A204.1 (cell line): ENCODE measurements at regions not wholly inside any gene's neighbourhood (a gene's known extent, or its start where the extent isn't known, plus 50 kb on each side); places are given as distances from the start of the nearest gene placed in this dataset.
"Not testable (repeated sequence)": the region's sequence is repeated elsewhere in the genome, so short reads cannot be mapped to it uniquely, and the experiment has no call there.

Experiments used
- FAIRE-seq: peaks from 2 replicates; lab custom pipeline; 2012; peaks lifted over from hg19 to GRCh38; lab: Jason Lieb, UNC

GRCh38 chr7:149930374-149931068 is 56.8 kb downstream of the ATP6V0E2 start:
- not testable (repeated sequence) for FAIRE-seq

GRCh38 chr7:149933776-149934175 is 60.0 kb downstream of the ATP6V0E2 start:
- FAIRE-seq: not testable (repeated sequence)

- FAIRE-seq: not testable (repeated sequence)
These were observed 73.6 kb downstream of the ATP6V0E2 start for GRCh38 chr7:149947346-149947745.

GRCh38 chr7:149948444-149948843 is 74.7 kb downstream of the ATP6V0E2 start:
- not testable (repeated sequence) for FAIRE-seq

- FAIRE-seq: not testable (repeated sequence)
These were observed 76.3 kb downstream of the ATP6V0E2 start for GRCh38 chr7:149949863-149950577.

- FAIRE-seq: not testable (repeated sequence)
These were observed 76.8 kb downstream of the ATP6V0E2 start for GRCh38 chr7:149950578-149950924.

- FAIRE-seq: not testable (repeated sequence)
These were observed 77.8 kb downstream of the ATP6V0E2 start for GRCh38 chr7:149951579-149951978.

- FAIRE-seq: not testable (repeated sequence)
These were observed 85.1 kb downstream of the ATP6V0E2 start for GRCh38 chr7:149958880-149959279.

GRCh38 chr7:149960863-149961262 is 87.1 kb downstream of the ATP6V0E2 start:
- not testable (repeated sequence) for FAIRE-seq

- FAIRE-seq: not testable (repeated sequence)
These were observed 88.1 kb downstream of the ATP6V0E2 start for GRCh38 chr7:149961878-149962277.

- FAIRE-seq: not testable (repeated sequence)
These were observed 89.0 kb downstream of the ATP6V0E2 start for GRCh38 chr7:149962685-149963319.

GRCh38 chr7:149963985-149964384 is 90.2 kb downstream of the ATP6V0E2 start:
- not testable (repeated sequence) for FAIRE-seq

GRCh38 chr7:149966444-149966843 is 92.7 kb downstream of the ATP6V0E2 start:
- not testable (repeated sequence) for FAIRE-seq

GRCh38 chr7:149972977-149973376 is 99.2 kb downstream of the ATP6V0E2 start:
- FAIRE-seq: not testable (repeated sequence)

- not testable (repeated sequence) for FAIRE-seq
These were observed 99.9 kb downstream of the ATP6V0E2 start for GRCh38 chr7:149973681-149974080.

GRCh38 chr7:149975608-149976007 is 101.8 kb downstream of the ATP6V0E2 start:
- not testable (repeated sequence) for FAIRE-seq

- not testable (repeated sequence) for FAIRE-seq
These were observed 104.8 kb downstream of the ATP6V0E2 start for GRCh38 chr7:149978537-149978936.

GRCh38 chr7:149978944-149979343 is 105.2 kb downstream of the ATP6V0E2 start:
- not testable (repeated sequence) for FAIRE-seq

- FAIRE-seq: not testable (repeated sequence)
These were observed 108.9 kb downstream of the ATP6V0E2 start for GRCh38 chr7:149982537-149983112.

GRCh38 chr7:149986866-149987265 is 113.1 kb downstream of the ATP6V0E2 start:
- not testable (repeated sequence) for FAIRE-seq

GRCh38 chr7:149991652-149992302 is 118.0 kb downstream of the ATP6V0E2 start:
- FAIRE-seq: not testable (repeated sequence)

GRCh38 chr7:149992366-149992765 is 118.6 kb downstream of the ATP6V0E2 start:
- FAIRE-seq: not testable (repeated sequence)
